ENCODE measurements at regions not wholly inside any gene's neighbourhood (a gene's known extent, or its start where the extent isn't known, plus 50 kb on each side); places are given as distances from the start of the nearest gene placed in this dataset.

GRCh38 chr2:129056309-129056958, 737.8 kb upstream of the HS6ST1 start:
- Histone ChIP-seq H3K9ac (ENCODE audit: insufficient read depth, low read length) (no peak overlapping the region), H3K4me2 (ENCODE audit: extremely low read depth, insufficient read depth, low read length) (no peak overlapping the region), H2AFZ (ENCODE audit: low read length) (no peak overlapping the region), H3K4me3 (replicated peaks in 1 of 4; ENCODE audit: control extremely low read depth in 1 of 4, insufficient read depth in 1 of 4, low read depth in 3 of 4, low read length in 4 of 4) (no peak overlapping the region), H3K9me3 (ENCODE audit: control insufficient read depth, insufficient read depth, low read depth, low read length) (no peaks in the 10 kb centered on the region), H3K79me2 (ENCODE audit: control insufficient read depth, insufficient read depth, low read length) (no peaks in the 10 kb centered on the region), H4K20me1 (ENCODE audit: control insufficient read depth, extremely low read depth, insufficient read depth, low read length) (no peaks in the 10 kb centered on the region), H3K36me3 (ENCODE audit: control insufficient read depth, insufficient read depth, low read length) (no peaks in the 10 kb centered on the region), H3K4me1 (ENCODE audit: control insufficient read depth, extremely low read depth, insufficient read depth, low read length) (no peaks in the 10 kb centered on the region), H3K27ac (ENCODE audit: insufficient read depth, low read length) (no peak overlapping the region), H3K27me3 (ENCODE audit: control insufficient read depth, insufficient read depth, low read length) (no peaks in the 10 kb centered on the region)
- TF ChIP-seq, protein P1, sequence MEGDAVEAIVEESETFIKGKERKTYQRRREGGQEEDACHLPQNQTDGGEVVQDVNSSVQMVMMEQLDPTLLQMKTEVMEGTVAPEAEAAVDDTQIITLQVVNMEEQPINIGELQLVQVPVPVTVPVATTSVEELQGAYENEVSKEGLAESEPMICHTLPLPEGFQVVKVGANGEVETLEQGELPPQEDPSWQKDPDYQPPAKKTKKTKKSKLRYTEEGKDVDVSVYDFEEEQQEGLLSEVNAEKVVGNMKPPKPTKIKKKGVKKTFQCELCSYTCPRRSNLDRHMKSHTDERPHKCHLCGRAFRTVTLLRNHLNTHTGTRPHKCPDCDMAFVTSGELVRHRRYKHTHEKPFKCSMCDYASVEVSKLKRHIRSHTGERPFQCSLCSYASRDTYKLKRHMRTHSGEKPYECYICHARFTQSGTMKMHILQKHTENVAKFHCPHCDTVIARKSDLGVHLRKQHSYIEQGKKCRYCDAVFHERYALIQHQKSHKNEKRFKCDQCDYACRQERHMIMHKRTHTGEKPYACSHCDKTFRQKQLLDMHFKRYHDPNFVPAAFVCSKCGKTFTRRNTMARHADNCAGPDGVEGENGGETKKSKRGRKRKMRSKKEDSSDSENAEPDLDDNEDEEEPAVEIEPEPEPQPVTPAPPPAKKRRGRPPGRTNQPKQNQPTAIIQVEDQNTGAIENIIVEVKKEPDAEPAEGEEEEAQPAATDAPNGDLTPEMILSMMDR (conservative IDR thresholded peaks at IDR 0.05 in 1 of 2, IDR thresholded peaks at IDR 0.05 in 1 of 2; ENCODE audit: low read depth in 1 of 2, low read length in 2 of 2), result no peak
- no peak for TF ChIP-seq EZH2 (IDR thresholded peaks at IDR 0.05; ENCODE audit: low read length, missing control alignments)
- DNase-seq (ENCODE audit: low read depth in 2 of 2), result no peak

- H3K27me3 ChIP-seq (ENCODE audit: control insufficient read depth, insufficient read depth, low read length), result no peaks in the 10 kb centered on the region
- H3K79me2 ChIP-seq (ENCODE audit: control insufficient read depth, insufficient read depth, low read length), result no peaks in the 10 kb centered on the region
- H4K20me1 ChIP-seq (ENCODE audit: control insufficient read depth, extremely low read depth, insufficient read depth, low read length), result no peaks in the 10 kb centered on the region
- TF ChIP-seq, protein P1 (conservative IDR thresholded peaks at IDR 0.05 in 1 of 2, IDR thresholded peaks at IDR 0.05 in 1 of 2; ENCODE audit: low read depth in 1 of 2, low read length in 2 of 2), result no peak
- TF ChIP-seq EZH2 (IDR thresholded peaks at IDR 0.05; ENCODE audit: low read length, missing control alignments), result no peak
- H3K4me2 ChIP-seq (ENCODE audit: extremely low read depth, insufficient read depth, low read length), result no peak overlapping the region
- no peaks in the 10 kb centered on the region for H3K9me3 ChIP-seq (ENCODE audit: control insufficient read depth, insufficient read depth, low read depth, low read length)
- no peaks in the 10 kb centered on the region for H3K4me1 ChIP-seq (ENCODE audit: control insufficient read depth, extremely low read depth, insufficient read depth, low read length)
- no peak for DNase-seq (ENCODE audit: low read depth in 2 of 2)
- H3K9ac ChIP-seq (ENCODE audit: insufficient read depth, low read length), result no peak overlapping the region
- no peak overlapping the region for H2AFZ ChIP-seq (ENCODE audit: low read length)
- no peak overlapping the region for H3K4me3 ChIP-seq (replicated peaks in 1 of 4; ENCODE audit: control extremely low read depth in 1 of 4, insufficient read depth in 1 of 4, low read depth in 3 of 4, low read length in 4 of 4)
- H3K36me3 ChIP-seq (ENCODE audit: control insufficient read depth, insufficient read depth, low read length), result no peaks in the 10 kb centered on the region
- H3K27ac ChIP-seq (ENCODE audit: insufficient read depth, low read length), result no peak overlapping the region
These were observed 738.3 kb upstream of the HS6ST1 start for GRCh38 chr2:129056959-129057317.

- TF ChIP-seq EZH2 (IDR thresholded peaks at IDR 0.05; ENCODE audit: low read length, missing control alignments), result no peak
- TF ChIP-seq, protein P1 (conservative IDR thresholded peaks at IDR 0.05 in 1 of 2, IDR thresholded peaks at IDR 0.05 in 1 of 2; ENCODE audit: low read depth in 1 of 2, low read length in 2 of 2), result no peak
- H3K9ac ChIP-seq (ENCODE audit: insufficient read depth, low read length), result no peak overlapping the region
- no peaks in the 10 kb centered on the region for H4K20me1 ChIP-seq (ENCODE audit: control insufficient read depth, extremely low read depth, insufficient read depth, low read length)
- no peaks in the 10 kb centered on the region for H3K36me3 ChIP-seq (ENCODE audit: control insufficient read depth, insufficient read depth, low read length)
- no peaks in the 10 kb centered on the region for H3K9me3 ChIP-seq (ENCODE audit: control insufficient read depth, insufficient read depth, low read depth, low read length)
- H3K4me2 ChIP-seq (ENCODE audit: extremely low read depth, insufficient read depth, low read length), result no peak overlapping the region
- no peak overlapping the region for H2AFZ ChIP-seq (ENCODE audit: low read length)
- H3K27ac ChIP-seq (ENCODE audit: insufficient read depth, low read length), result no peak overlapping the region
- H3K4me3 ChIP-seq (replicated peaks in 1 of 4; ENCODE audit: control extremely low read depth in 1 of 4, insufficient read depth in 1 of 4, low read depth in 3 of 4, low read length in 4 of 4), result no peak overlapping the region
- no peak for DNase-seq (ENCODE audit: low read depth in 2 of 2)
- H3K27me3 ChIP-seq (ENCODE audit: control insufficient read depth, insufficient read depth, low read length), result no peaks in the 10 kb centered on the region
- no peaks in the 10 kb centered on the region for H3K79me2 ChIP-seq (ENCODE audit: control insufficient read depth, insufficient read depth, low read length)
- H3K4me1 ChIP-seq (ENCODE audit: control insufficient read depth, extremely low read depth, insufficient read depth, low read length), result no peaks in the 10 kb centered on the region
These were observed 740.3 kb upstream of the HS6ST1 start for GRCh38 chr2:129058981-129059380.
